ENCODE measurements at regions not wholly inside any gene's neighbourhood (a gene's known extent, or its start where the extent isn't known, plus 50 kb on each side); places are given as distances from the start of the nearest gene placed in this dataset.
A peak's percentile ranks its signal among the peaks of the same experiment; 100 is the strongest.

GRCh38 chrX:39624166-39624565 is 473.6 kb downstream of the BCOR start:
- DNase-seq, result no peak

GRCh38 chrX:39625810-39626209 is 471.9 kb downstream of the BCOR start:
- DNase-seq, result no peak

GRCh38 chrX:39626749-39627148 is 471.0 kb downstream of the BCOR start:
- no peak for DNase-seq

- DNase-seq, result peak in 1 of 4 experiments; percentile 6
Measured at GRCh38 chrX:39627257-39627656, 470.5 kb downstream of the BCOR start.

DNA sequence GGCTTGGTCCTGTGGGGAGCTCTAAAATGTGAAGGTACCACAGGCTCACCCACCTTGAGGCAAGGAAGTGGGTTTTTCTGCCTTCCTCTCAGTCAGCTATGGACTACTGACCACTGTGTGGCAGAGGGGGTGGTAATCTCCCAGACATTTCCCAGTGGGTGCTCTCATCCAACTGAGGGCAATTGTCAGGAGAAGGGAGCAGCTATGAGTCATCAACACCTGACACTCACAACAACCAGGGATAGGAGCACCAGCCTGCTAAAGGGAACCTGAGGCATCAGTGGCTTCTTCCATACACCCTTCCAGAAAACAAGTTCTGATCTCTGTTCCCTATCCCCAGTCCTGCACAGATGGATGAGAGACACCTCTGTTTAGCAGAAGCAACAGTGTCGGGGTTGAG is 468.8 kb downstream of the BCOR start:
- no peak for DNase-seq

DNA sequence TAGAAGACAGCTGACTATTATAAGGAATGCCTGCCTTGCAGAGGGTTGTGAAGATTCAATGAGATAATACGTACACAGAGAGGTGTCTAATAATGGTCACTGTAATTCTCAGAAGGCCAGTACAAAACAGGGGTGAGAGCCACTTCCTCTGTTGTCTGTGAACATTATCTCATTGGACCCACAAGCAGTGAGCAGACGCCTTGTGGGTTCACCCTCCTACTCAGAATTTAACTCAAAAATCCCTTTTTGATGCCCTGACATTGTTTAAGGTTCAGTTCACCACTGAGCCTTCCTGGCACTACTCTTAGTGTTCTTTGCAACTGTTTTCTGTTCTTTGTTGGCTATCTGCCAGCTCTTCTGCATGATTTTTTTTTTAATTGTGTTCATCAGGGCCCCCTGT is 467.4 kb downstream of the BCOR start:
- no peak for DNase-seq

DNA sequence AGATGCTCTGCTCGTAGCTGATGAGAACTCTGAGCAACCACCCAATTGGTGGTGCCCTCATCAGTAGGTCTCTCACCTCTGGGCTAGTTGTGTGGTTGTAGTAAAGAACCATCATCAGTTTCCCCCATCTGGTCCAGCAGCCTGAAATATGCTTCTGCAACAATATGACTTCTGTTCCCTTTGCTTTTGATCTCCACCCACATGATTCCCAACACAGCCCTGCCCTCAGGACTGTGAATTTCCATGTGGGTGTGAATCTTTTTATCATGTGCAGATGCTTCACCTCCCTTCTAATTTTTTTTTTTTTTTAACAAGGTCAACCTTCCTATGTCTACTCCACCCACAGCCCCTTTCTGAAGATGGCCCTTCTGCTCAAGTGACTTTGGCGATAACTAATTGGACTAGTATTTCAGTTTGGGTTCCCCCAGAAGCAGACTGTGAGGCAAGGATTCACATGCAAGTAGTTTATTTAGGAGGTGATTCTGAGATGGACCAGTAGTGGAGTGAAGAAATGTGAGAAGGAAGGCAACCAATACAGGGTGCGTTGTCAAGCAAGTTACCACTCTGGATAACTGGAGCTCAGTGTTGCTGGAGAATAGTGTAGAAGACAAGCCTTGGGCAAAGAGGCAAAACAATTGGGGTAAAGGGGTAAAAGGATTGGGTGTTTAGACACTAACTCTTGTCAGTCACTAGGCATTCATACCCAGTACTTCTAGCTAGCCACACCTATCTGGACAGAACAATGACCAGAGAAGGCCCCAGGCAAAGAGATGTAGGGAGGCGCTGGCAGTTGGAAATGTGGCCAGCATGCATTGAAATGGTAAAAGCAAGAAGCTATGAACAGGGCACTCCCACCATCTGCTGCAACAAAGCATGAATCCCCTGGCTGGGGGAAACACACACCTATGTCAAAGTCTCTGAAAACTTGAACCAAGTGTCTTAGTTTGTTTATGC is 466.2 kb downstream of the BCOR start:
- DNase-seq, result no peak

GRCh38 chrX:39633293-39633692 is 464.5 kb downstream of the BCOR start:
- no peak for DNase-seq

DNA sequence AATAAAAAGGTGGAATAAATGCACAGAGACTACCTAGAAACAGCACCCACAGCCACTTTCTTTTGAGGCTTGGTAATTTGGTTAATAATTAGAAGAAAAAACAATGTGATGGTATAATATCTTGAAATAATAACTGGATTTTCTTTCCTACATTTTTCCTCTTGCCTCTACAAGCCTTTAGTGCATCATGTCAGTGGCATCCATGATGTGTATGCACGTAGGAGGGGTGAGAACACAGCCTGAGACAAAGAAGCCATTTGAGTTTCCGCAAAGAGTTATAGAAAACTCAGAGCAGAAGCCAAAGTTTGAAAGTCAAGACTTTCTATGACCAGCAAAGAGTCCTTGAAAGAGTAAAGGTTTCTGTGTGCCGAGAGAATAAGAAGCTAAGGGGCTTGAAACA is 461.3 kb downstream of the BCOR start:
- no peak for DNase-seq

- no peak for DNase-seq
Measured at GRCh38 chrX:39638526-39638925, 459.2 kb downstream of the BCOR start.

- no peak for DNase-seq
Measured at GRCh38 chrX:39639871-39640270, 457.9 kb downstream of the BCOR start.

DNA sequence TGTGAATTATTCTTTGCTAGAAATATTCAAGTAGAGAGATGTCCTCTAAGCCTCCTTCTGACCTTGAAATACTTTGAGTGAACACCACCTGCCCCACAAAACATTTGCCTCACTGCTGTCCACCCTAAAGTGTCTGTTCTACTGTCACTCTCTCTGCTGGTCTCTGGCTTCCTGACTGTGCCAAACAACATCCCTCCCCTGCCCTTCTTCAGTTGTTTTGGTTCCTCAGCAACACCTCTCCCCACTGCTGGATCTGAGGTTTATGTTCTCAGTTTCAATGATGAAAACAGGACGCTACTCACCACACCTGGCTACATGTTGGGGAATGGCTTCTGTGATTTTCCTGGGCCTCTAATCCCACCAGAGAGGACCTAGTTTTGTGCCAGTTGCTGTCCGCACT is 456.9 kb downstream of the BCOR start:
- no peak for DNase-seq

GRCh38 chrX:39642071-39642470 is 455.7 kb downstream of the BCOR start:
- no peak for DNase-seq

GRCh38 chrX:39643550-39643949 is 454.2 kb downstream of the BCOR start:
- DNase-seq, result no peak

GRCh38 chrX:39645178-39645895 is 452.4 kb downstream of the BCOR start:
- no peak for DNase-seq

- DNase-seq, result no peak
Measured at GRCh38 chrX:39648548-39649254, 449.1 kb downstream of the BCOR start.

DNA sequence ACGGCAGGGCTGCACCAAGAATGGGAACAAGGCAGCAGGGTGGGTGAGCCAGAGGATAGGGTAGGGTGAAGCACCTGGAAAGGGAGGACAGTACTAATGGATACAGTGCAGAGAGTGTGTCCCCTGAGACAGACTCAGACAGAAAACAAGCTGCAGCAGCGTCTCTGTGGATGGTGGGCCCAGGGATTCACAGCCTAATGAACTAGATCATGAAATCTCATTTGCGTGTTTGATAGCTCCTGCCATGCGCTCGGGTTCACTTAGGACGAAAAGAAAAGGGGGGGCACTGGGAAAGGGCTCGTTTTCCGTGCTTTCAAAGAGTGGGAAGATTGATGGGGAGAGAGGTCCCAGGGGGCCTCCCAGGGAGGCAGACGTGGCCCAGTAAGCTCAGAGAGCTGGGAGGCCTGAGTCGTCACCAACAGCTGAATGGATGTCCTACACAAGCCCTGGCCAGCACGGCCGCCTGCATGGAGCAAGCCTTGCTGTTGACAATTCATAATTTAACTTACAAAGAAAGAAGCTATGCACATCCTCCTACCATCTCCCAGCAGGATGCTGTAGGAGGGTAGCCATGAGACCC is 446.9 kb downstream of the BCOR start:
- DNase-seq, result no peak

GRCh38 chrX:39652336-39652735 is 445.4 kb downstream of the BCOR start:
- DNase-seq, result no peak

DNA sequence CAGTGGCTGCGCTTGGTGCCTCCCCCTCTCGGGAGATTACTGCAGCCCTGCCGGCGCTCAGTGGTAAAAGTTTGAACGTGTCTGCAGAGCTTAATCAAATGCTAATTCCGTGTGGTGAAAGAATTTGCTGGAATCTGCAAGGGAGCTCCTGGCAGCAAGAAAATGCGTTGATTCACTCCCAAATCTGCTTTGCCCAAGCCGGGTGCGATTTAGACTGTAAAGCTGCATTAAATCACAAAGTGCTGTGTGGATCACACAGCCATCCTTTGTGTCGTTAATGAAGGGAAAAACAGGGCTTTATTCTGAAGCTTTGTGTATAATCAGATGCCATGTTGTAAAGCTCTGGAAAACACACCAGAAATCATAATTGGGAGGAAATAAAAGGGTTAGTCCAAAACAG is 444.1 kb downstream of the BCOR start:
- DNase-seq, result no peak

DNA sequence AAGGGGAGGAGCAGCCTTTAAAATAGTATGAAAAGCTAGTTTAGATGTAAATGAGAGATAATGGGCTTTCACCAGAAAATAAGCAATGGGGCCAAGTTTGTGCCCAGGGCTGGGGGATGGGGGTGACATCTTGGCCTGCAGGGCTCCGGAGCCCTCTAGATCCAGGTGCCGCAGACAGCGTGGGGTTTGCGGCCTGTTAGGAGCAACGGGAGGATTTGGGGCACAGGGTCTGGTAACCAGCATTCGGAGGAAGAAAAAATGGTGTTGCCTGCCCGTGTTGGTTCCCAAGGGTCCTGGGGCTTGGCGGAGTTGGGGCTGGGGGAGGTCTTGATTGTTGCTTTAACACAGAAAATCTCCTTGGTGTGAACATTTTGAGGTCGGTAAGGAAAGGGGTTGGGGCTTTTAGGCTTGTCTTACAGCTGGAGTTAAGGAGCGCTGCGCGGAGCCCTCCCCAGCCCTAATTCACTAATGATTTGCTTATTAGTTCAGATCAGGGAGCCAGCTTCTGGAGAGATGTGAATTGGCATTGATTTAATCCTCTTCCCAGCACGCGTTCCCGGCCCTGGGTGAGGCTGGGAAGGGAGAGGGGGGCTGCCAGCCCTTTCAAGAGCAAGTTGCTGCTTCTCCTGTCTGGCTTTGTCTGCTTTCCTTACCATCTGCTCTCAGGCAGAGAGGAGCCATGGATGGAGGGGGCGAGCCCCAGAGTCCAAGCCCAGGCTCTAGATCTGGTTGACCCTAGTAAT is 443.4 kb downstream of the BCOR start:
- no peak for DNase-seq

DNA sequence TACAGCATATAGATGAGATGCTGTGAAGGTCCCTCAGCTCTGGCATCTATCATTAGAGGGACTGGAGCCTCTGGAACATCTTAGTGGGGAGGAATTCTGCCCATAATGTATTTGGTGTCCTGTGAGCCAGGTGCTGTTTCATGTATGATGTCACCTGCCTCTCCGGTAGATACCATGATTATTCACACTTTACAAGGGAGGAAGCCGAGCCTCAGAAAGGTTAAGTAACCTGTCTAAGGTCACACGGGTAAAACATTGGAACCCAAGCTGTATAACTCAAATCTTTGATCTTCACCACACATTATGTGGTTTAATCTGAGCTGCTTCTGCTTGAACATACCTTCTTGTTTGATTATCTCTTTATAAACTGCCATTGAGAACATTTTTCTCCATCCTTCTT is 442.8 kb downstream of the BCOR start:
- no peak for DNase-seq

- DNase-seq, result no peak
Measured at GRCh38 chrX:39661116-39661907, 436.4 kb downstream of the BCOR start.
